Skeletal muscle tissue (tissue), 4 donors: ENCODE measurements at regions not wholly inside any gene's neighbourhood (a gene's known extent, or its start where the extent isn't known, plus 50 kb on each side); places are given as distances from the start of the nearest gene placed in this dataset. TPM values are rescaled to one million over a fixed set of nuclear protein-coding genes. Genes with fewer than 3 reads are reported as not detected.

Experiments
- H3K27ac ChIP-seq: one replicate; pipeline ENCODE4 v1.7.0; 2013; ENCODE audit warnings: mild to moderate bottlenecking, low read depth, low read length, inconsistent platforms
- H3K27me3 ChIP-seq, 3 donors: one replicate each; pipeline ENCODE4 v1.7.0; 2013; ENCODE audit warnings: low read length in 3 of 3; ENCODE audit not compliant: control insufficient read depth in 3 of 3, insufficient read depth in 3 of 3
- H3K36me3 ChIP-seq, 3 donors: one replicate each; pipeline ENCODE4 v1.7.0; 2013; ENCODE audit warnings: low read length in 3 of 3; ENCODE audit not compliant: control insufficient read depth in 3 of 3, insufficient read depth in 3 of 3
- H3K4me1 ChIP-seq, 3 donors: one replicate each; pipeline ENCODE4 v1.7.0; 2013; ENCODE audit warnings: low read length in 3 of 3, mild to moderate bottlenecking in 3 of 3; ENCODE audit not compliant: control insufficient read depth in 3 of 3, insufficient read depth in 3 of 3
- H3K4me3 ChIP-seq, 3 donors: one replicate each; pipeline ENCODE4 v1.7.0; 2013; ENCODE audit warnings: low read length in 3 of 3
- H3K9ac ChIP-seq, 3 donors: one replicate each; pipeline ENCODE4 v1.7.0; 2013; ENCODE audit warnings: low read length in 3 of 3, mild to moderate bottlenecking in 3 of 3, moderate library complexity in 2 of 3, low read depth in 1 of 3
- H3K9me3 ChIP-seq, 3 donors: one replicate each; pipeline ENCODE4 v1.7.0; 2013; ENCODE audit warnings: low read length in 3 of 3; ENCODE audit not compliant: control insufficient read depth in 3 of 3
- small RNA-seq: library from RNA; depleted of rRNA; stranded (forward); fragments of <200 nt; gene quantifications from one replicate; pipeline ENCODE3, GENCODE V24; 2014
- donor health status: Osteomylitis.

DNA sequence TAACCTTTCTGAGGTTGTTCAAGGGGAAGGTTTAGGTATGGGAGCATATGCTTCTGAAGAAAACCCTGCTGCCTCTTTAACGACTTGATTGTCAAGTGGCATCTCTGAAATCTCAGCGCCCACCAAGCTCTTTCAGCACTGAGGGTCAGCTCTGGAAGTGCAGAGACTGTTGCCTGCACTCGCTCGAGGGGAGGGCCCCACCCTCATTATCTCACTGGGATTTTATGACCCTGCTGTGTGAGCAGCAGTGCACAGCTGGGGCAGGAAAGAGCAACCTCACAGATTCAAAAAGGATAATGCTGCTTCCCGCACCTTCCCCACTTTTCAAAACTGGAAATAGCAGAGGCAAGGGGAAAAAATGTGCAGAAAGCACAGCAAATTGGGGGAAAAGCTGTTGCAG is 56.9 kb upstream of the SPRED2 start:
- Histone ChIP-seq H3K9ac (no peak overlapping the region), H3K27me3 (no peaks in the 10 kb centered on the region)

DNA sequence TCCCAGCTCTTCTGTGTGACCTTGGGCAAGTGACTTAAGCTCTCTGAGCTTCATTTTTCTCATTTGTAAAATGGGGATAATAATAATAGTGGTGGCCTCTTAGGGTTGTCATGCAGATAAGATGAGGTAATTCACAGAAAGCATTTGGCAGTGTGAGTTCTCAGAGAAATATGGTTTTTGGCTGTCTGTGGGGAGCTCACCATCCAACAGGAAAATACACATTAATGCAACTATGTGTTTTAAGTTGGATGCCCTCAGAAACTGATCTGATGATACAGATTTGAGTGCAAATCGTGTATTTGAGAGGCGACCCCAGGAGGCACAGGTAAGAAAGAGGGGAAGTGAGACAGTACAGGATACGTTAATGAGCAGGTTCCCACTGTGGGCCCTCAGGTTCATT is 56.1 kb upstream of the SPRED2 start:
- Histone ChIP-seq H3K9ac (no peak overlapping the region), H3K9me3 (no peaks in the 10 kb centered on the region), H3K36me3 (no peaks in the 10 kb centered on the region), H3K4me1 (no peaks in the 10 kb centered on the region), H3K27ac (no peak overlapping the region), H3K4me3 (no peak overlapping the region), H3K27me3 (no peaks in the 10 kb centered on the region)

More for the DNA sequence above, 56.9 kb upstream of the SPRED2 start:
- no peak overlapping the region for H3K4me3 ChIP-seq
- H3K36me3 ChIP-seq = no peaks in the 10 kb centered on the region
- no peaks in the 10 kb centered on the region for H3K9me3 ChIP-seq
- H3K4me1 ChIP-seq = no peaks in the 10 kb centered on the region
- no peak overlapping the region for H3K27ac ChIP-seq

DNA sequence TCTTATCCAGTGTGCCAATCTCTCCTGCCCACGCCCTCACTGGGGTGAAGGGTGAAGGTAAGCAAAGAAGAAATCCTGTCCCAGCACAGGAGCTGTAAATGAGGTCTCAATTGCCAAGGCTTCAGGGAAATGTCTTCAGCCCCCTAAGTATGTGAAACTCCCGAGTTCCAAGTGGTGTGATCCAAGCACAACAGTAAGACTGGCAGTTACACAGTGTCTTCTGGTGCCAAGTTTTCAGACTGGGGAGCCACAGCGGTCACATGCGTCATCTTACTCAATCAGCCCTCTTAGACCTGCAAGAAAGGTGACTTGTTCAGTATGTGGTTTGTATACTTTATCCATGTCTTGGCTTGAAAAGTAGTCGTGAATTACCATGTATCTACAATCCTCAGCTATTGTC is 55.0 kb upstream of the SPRED2 start:
- no peaks in the 10 kb centered on the region for H3K27me3 ChIP-seq
- no peak overlapping the region for H3K27ac ChIP-seq
- no peak overlapping the region for H3K4me3 ChIP-seq
- H3K9me3 ChIP-seq = no peaks in the 10 kb centered on the region
- H3K36me3 ChIP-seq = no peaks in the 10 kb centered on the region
- no peaks in the 10 kb centered on the region for H3K4me1 ChIP-seq
- H3K9ac ChIP-seq = no peak overlapping the region

DNA sequence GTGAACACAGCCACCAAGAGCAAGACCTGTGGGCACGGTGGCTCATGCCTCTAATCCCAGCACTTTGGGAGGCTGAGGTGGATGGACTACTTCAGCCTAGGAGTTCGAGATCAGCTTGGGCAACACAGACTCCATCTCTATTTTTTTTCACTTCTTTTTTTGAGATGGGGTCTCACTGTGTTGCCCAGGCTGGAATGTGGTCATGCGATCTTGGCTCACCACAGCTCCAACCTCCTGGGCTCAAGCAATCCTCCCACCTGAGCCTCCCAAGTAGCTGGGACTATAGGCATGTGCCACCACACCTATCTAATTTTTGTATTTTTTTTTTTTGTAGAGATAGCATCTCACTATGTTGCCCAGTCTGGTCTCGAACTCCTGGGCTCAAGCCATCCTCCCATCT is 54.4 kb upstream of the SPRED2 start:
- H3K4me3 ChIP-seq = no peak overlapping the region
- no peaks in the 10 kb centered on the region for H3K36me3 ChIP-seq
- no peaks in the 10 kb centered on the region for H3K27me3 ChIP-seq
- no peaks in the 10 kb centered on the region for H3K9me3 ChIP-seq
- no peak overlapping the region for H3K9ac ChIP-seq
- H3K4me1 ChIP-seq = no peaks in the 10 kb centered on the region
- H3K27ac ChIP-seq = no peak overlapping the region

DNA sequence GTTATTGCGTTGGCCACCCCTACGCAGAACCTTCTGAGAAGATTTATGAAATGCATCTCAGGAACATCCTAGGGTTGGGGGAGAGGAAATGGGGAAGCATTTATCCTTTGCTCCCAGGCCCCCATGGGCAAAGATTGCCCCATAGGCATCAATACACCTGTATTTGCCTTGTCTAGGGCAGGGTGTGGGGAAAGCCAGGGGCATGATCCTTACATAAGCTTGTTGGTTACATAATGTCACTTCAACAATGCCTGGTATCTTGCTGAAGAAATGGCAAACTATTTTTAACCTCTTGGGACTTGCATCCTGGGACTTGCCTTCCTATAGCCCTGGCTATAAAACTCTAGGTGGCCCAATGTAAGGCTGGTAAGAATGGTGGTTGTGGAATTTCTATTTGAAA is 53.9 kb upstream of the SPRED2 start:
- Histone ChIP-seq H3K9me3 (no peaks in the 10 kb centered on the region), H3K27me3 (no peaks in the 10 kb centered on the region), H3K36me3 (no peaks in the 10 kb centered on the region), H3K4me1 (no peaks in the 10 kb centered on the region), H3K9ac (no peak overlapping the region), H3K4me3 (no peak overlapping the region), H3K27ac (no peak overlapping the region)

DNA sequence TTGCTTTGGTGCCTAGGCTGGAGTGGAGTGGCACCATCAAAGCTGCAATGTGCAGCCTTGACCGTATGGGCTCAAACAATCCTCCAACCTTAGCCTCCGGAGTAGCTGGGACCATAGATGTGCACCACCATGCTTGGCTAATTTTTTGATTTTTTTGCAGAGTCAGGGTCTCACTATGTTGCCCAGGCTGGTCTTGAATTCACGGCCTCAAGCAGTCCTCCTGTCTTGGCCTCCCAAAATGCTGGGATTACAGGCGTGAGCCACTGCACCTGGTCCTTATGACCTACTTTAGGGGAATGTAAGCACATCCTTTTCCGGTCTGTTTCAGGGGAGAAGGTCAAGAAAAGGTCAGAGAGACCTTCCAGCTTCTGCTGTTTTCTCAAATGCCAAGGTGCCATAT is 53.4 kb upstream of the SPRED2 start:
- H3K36me3 ChIP-seq = no peaks in the 10 kb centered on the region
- no peaks in the 10 kb centered on the region for H3K4me1 ChIP-seq
- no peaks in the 10 kb centered on the region for H3K27me3 ChIP-seq
- H3K9ac ChIP-seq = no peak overlapping the region
- H3K9me3 ChIP-seq = no peaks in the 10 kb centered on the region
- no peak overlapping the region for H3K4me3 ChIP-seq
- H3K27ac ChIP-seq = no peak overlapping the region

DNA sequence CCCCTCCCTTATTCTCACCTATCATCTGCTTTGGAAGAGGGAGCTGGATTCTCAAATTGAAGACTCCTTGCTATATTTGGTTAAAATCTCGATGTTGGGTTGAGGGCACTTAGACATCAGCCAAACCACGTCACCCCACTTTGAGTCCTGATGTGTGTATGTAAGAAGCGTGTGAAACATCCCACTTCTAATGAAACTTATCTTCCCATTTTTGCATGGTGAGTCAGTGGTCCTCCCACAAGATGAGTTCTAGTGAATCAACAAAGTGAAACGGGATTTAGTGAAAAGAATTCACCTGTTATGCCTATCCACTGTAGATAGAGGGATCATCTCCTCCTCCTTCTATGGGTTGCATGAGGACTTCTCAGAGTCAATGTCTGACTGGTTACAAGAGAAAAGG is 51.4 kb upstream of the SPRED2 start:
- Histone ChIP-seq H3K9me3 (no peaks in the 10 kb centered on the region), H3K36me3 (no peaks in the 10 kb centered on the region), H3K27ac (no peak overlapping the region), H3K27me3 (no peaks in the 10 kb centered on the region), H3K4me3 (no peak overlapping the region), H3K4me1 (no peaks in the 10 kb centered on the region), H3K9ac (no peak overlapping the region)

DNA sequence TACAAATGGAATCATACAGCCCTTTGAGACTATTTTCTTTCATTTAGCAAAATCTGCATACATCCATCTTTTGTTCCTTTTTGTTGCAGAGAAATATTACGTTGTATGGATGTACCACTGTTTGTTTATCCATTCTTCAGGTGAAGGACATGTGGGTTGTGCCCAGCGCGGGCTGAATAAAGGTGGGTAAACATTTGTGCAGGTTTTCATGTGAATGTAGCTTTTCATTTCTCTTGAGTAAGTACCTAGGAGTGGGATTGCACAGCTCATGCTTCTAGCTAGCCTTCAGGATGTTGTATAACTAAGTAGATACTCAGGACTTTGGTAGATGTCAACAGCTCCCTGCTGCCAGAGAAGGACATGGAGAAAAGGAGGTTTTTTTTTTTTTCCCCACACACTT is 50.6 kb upstream of the SPRED2 start:
- no peaks in the 10 kb centered on the region for H3K36me3 ChIP-seq
- H3K9me3 ChIP-seq = no peaks in the 10 kb centered on the region
- H3K27me3 ChIP-seq = no peaks in the 10 kb centered on the region
- no peak overlapping the region for H3K9ac ChIP-seq
- no peaks in the 10 kb centered on the region for H3K4me1 ChIP-seq
- no peak overlapping the region for H3K4me3 ChIP-seq
- H3K27ac ChIP-seq = no peak overlapping the region

Small RNAs in the stretch of these regions (small RNA-seq; reads per million reads assigned to genes)
- not detected for gene MIR4778
- gene RN7SL635P = not detected
- not detected for gene VTRNA2-2P
